Heart left ventricle (tissue), 13 donors: ENCODE measurements at regions not wholly inside any gene's neighbourhood (a gene's known extent, or its start where the extent isn't known, plus 50 kb on each side); places are given as distances from the start of the nearest gene placed in this dataset.

ENCODE experiments used
- CTCF ChIP-seq, 12 donors: fragments of 200-600 bp; sonication (generic) in 4 of 12; IDR thresholded peaks; one replicate each; pipeline versions ENCODE4 v1.5.0 to v1.8.0; 2018 to 2022; ENCODE audit warnings: antibody characterized with exemption in 12 of 12, mild to moderate bottlenecking in 5 of 12
- POLR2A ChIP-seq, 2 donors: fragments of 450-650 bp; IDR thresholded peaks; one replicate each; pipeline ENCODE4 v1.6.1; 2017; ENCODE audit warnings: antibody characterized with exemption in 2 of 2, mild to moderate bottlenecking in 2 of 2, moderate library complexity in 2 of 2
- donor health status: ischemic (EF 13 %, LVEDD 7.1; RV severe dilation, severe dysfunction).
- donor health status: DM: no; HTN: yes; CAD: no.
- donor health status: DM: no; HTN: no; CAD: no.
- donor health status: ischemic (EF 25% LVEDD 6.9; RV normal size, moderate dysfunction).
- donor health status: ischemic (EF 25% LVEDD 5.7; RV mildly dilated, moderate dysfunction).
- donor health status: ischemic (EF 35%, LVEDD 5.7; RV mildly dilated, moderate dysfunction).
- donor health status: nonischemic (EF 11% LVEDD 7.7; RV severe dilation, severe dysfunction).
- donor health status: DM: yes; HTN: yes; CAD: no.
- donor health status: PGD.
- donor health status: ischemic (EF 29% LVEDD 5.4; RV normal size, mild dysfunction).
- donor health status: nonischemic (EF 23%, LVEDD 6.1; RV moderate dilation, normal function).

- no peak for TF ChIP-seq CTCF (IDR thresholded peaks at IDR 0.05)
- no peak for TF ChIP-seq POLR2A (IDR thresholded peaks at IDR 0.05)
Observed at GRCh38 chr9:90085633-90086032, 480.8 kb downstream of the GADD45G start.
